ENCODE measurements at regions not wholly inside any gene's neighbourhood (a gene's known extent, or its start where the extent isn't known, plus 50 kb on each side); places are given as distances from the start of the nearest gene placed in this dataset.

DNA sequence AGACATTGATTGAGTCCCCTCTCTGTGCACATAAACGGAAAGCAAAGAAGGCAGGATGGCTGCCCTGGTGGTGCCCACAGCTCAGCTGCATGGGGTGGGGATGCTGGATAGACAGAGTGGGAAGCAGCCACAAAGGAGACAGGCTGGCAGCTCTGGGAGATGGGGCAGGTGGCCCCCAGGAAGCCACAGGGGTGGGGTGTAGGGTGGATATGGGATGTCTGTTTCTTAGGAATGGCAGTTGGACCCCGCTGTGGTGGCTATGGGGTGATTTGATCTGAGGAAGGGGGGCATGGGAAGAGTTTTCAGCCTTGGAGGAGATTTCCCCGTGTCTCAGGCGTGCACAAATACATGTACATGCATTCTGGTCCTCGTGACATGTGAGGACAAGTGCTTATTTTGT, 50.2 kb upstream of the VDAC1 start:
- 0 out of 2 replicates have a peak overlapping the region, but pooled peaks have one; percentile 72 for H2BK15ac ChIP-seq (ENCODE audit: low read length)
- peak overlapping the region; percentile 94; the same call in 1 of the 2 replicates for H2BK20ac ChIP-seq (ENCODE audit: low read length)
- no peak overlapping the region for H3K4me2 ChIP-seq (ENCODE audit: insufficient read depth in 1 of 2, low read depth in 2 of 2, low read length in 2 of 2)
- no peaks in the 10 kb centered on the region for H3K79me1 ChIP-seq (ENCODE audit: low read depth, low read length)
- H4K91ac ChIP-seq (replicated peaks; ENCODE audit: insufficient read length, low read length): peak overlapping the region; percentile 62
- H2AK5ac ChIP-seq (ENCODE audit: low read depth, low read length): 0 out of 2 replicates have a peak overlapping the region, but pooled peaks have one; percentile 1
- H3K9me3 ChIP-seq (ENCODE audit: insufficient read depth in 2 of 2, low read depth in 1 of 2, low read length in 1 of 2): no peaks in the 10 kb centered on the region
- no peak overlapping the region for H3K9ac ChIP-seq (replicated peaks in 1 of 4; ENCODE audit: extremely low read depth in 1 of 4, low read depth in 3 of 4, low read length in 3 of 4)
- no peaks in the 10 kb centered on the region for H3K79me2 ChIP-seq (ENCODE audit: control insufficient read depth in 1 of 2, insufficient read depth in 2 of 2, low read length in 2 of 2)
- H3K27ac ChIP-seq (ENCODE audit: low read depth, low read length): no peak overlapping the region
- POLR2A ChIA-PET (ENCODE audit: partially characterized antibody): interaction anchor here (0.8 kb wide), 1 partner anchor 121 kb away, joined by 3 read pairs; no protein-coding TSS in a partner anchor
- no peak overlapping the region for H4K8ac ChIP-seq (ENCODE audit: extremely low read depth, insufficient read depth, low read length)
- no peak overlapping the region for H3K4me3 ChIP-seq (ENCODE audit: extremely low read depth in 1 of 4, insufficient read depth in 2 of 4, low read depth in 3 of 4, low read length in 4 of 4)
- no peak overlapping the region for H3K23ac ChIP-seq (ENCODE audit: insufficient read length)
- FAIRE-seq: no peak
- H2BK120ac ChIP-seq (replicated peaks; ENCODE audit: low read depth, low read length): no peak overlapping the region
- no peaks in the 10 kb centered on the region for H3K36me3 ChIP-seq (ENCODE audit: control insufficient read depth in 2 of 4, insufficient read depth in 4 of 4, low read length in 3 of 4)
- H4K20me1 ChIP-seq (replicated peaks in 1 of 2; ENCODE audit: control insufficient read depth in 1 of 2, insufficient read depth in 2 of 2, low read length in 2 of 2): no peaks in the 10 kb centered on the region
- H3K56ac ChIP-seq (replicated peaks; ENCODE audit: insufficient read length, low read depth, low read length): no peak overlapping the region
- H2BK5ac ChIP-seq (ENCODE audit: low read depth, low read length): peak overlapping the region; percentile 8; the same call in 1 of the 2 replicates
- H3K4ac ChIP-seq (replicated peaks; ENCODE audit: insufficient read length, low read depth, low read length): peak overlapping the region; percentile 44
- no peak overlapping the region for H2AFZ ChIP-seq (ENCODE audit: low read length)
- TF ChIP-seq RFX5 (IDR thresholded peaks at IDR 0.05; ENCODE audit: borderline replicate concordance, low read depth, low read length): no peak
- TF ChIP-seq SUZ12 (IDR thresholded peaks at IDR 0.05; ENCODE audit: low read length): no peak
- TF ChIP-seq CHD2 (IDR thresholded peaks at IDR 0.05; ENCODE audit: low read length): no peak
- TF ChIP-seq BACH1 (IDR thresholded peaks at IDR 0.05; ENCODE audit: low read length): no peak
- no peak for TF ChIP-seq RXRA (IDR thresholded peaks at IDR 0.05; ENCODE audit: insufficient read depth, low read depth, low read length)
- TF ChIP-seq TEAD4 (IDR thresholded peaks at IDR 0.05; ENCODE audit: low read depth, low read length): no peak
- TF ChIP-seq CBX8 (IDR thresholded peaks at IDR 0.05; ENCODE audit: borderline replicate concordance, low read depth, low read length): no peak
- no peak for TF ChIP-seq CEBPB (IDR thresholded peaks at IDR 0.05; ENCODE audit: low read depth, low read length)
- TF ChIP-seq TAF1 (IDR thresholded peaks at IDR 0.05; ENCODE audit: low read depth, low read length): no peak
- H3K14ac ChIP-seq (ENCODE audit: insufficient read length): no peak overlapping the region
- H2BK12ac ChIP-seq (ENCODE audit: low read depth, low read length): peak overlapping the region; percentile 27; the same call in 1 of the 2 replicates
- H3K27me3 ChIP-seq (replicated peaks in 1 of 4; ENCODE audit: control insufficient read depth in 3 of 4, extremely low read depth in 1 of 4, insufficient read depth in 3 of 4, low read length in 3 of 4): no peaks in the 10 kb centered on the region; a peak in 1 of 7 replicates
- 92% methylated on average over 5 of the region's 5 CpGs; no CpG with 5 or more reads in 1 of the 2 experiments for WGBS, 2 experiments (ENCODE audit: extremely low coverage in 1 of 2, insufficient coverage in 1 of 2, insufficient read length in 1 of 2, insufficient replicate concordance in 2 of 2, low coverage in 1 of 2, low lambda C conversion rate in 2 of 2, missing lambda C conversion rate in 1 of 2)
- H3K18ac ChIP-seq (ENCODE audit: extremely low read depth, low read length): 0 out of 2 replicates have a peak overlapping the region, but pooled peaks have one; percentile 9
- peaks cover 4 to 24% (median 15%) of the 10 kb centered on the region in 4 experiments for H3K4me1 ChIP-seq (replicated peaks in 1 of 4; ENCODE audit: control insufficient read depth in 3 of 4, insufficient read depth in 4 of 4, low read length in 3 of 4)
- CTCF ChIA-PET (ENCODE audit: partially characterized antibody): interaction anchor here (0.7 to 16.4 kb wide), 6 partner anchors 10 to 88 kb away, joined by 3 to 629 read pairs (median 4); no protein-coding TSS in a partner anchor
- no peak overlapping the region for H4K5ac ChIP-seq (ENCODE audit: insufficient read length, low read depth, low read length)
- no peak for DNase-seq (ENCODE audit: low read depth in 1 of 2, low spot score in 2 of 2)
- H3K23me2 ChIP-seq (ENCODE audit: low read depth, low read length): no peaks in the 10 kb centered on the region; the same call in 1 of the 2 replicates

Measured in H1 (cell line).